ENCODE measurements at regions not wholly inside any gene's neighbourhood (a gene's known extent, or its start where the extent isn't known, plus 50 kb on each side); places are given as distances from the start of the nearest gene placed in this dataset.

DNA sequence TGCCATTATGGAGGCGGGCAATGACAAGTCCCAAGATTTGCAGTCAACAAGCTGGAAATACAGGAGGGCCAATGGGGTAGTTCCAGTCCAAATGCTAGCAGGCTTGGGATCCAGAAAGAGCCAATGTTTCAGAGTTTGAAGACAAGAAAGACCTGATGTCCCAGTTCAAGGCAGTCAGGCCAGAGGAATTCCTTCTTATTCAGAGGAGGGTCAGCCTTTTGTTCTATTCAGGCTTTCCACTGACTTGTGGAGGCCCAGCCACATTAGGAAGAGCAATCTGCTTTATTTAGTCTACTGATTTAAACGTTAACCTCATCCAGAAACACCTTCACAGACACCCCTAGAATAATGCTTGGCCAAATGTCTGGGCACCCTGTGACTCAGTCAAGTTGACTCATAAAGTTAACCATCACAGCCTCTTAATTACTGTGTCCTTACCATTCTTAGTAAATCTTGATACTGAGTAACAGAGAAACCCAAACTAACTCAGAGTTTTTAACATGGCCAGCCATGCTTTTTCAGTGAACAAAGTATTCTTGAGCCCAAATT, 50.9 kb upstream of the NPHP3 start:
- DNase-seq (ENCODE audit: insufficient read length, low spot score): no peak
- FAIRE-seq: no peak

GRCh38 chr3:132772252-132772651, 50.0 kb upstream of the NPHP3 start:
- no peak for FAIRE-seq

More at GRCh38 chr3:132772252-132772651, 50.0 kb upstream of the NPHP3 start:
- no peak for DNase-seq (ENCODE audit: insufficient read length, low spot score)
